H9 (cell line): ENCODE measurements at regions not wholly inside any gene's neighbourhood (a gene's known extent, or its start where the extent isn't known, plus 50 kb on each side); places are given as distances from the start of the nearest gene placed in this dataset.

Experiments
- DNase-seq: peaks from one replicate; pipeline ENCODE4 v3.0.0-alpha.2; 2017
- H2AFZ ChIP-seq: one replicate; pipeline ENCODE4 v1.6.1; 2013; ENCODE audit warnings: mild to moderate bottlenecking, low read length, control low read depth, moderate library complexity
- H2AK5ac ChIP-seq: 2 replicates; pipeline ENCODE4 v1.6.1; 2013; ENCODE audit warnings: low read length, control low read depth, mixed read lengths; ENCODE audit not compliant: insufficient read length
- H2BK120ac ChIP-seq: one replicate; pipeline ENCODE4 v1.6.1; 2013; ENCODE audit warnings: low read depth, mild to moderate bottlenecking, low read length, control low read depth, inconsistent platforms; ENCODE audit not compliant: poor library complexity, severe bottlenecking
- H2BK12ac ChIP-seq: 2 replicates; pipeline ENCODE4 v1.6.1; 2013; ENCODE audit warnings: low read length, control low read depth, mixed read lengths, low read depth; ENCODE audit not compliant: insufficient read length
- H2BK15ac ChIP-seq: 2 replicates; pipeline ENCODE4 v1.6.1; 2013; ENCODE audit warnings: low read depth, low read length, control low read depth
- H2BK20ac ChIP-seq: one replicate; pipeline ENCODE4 v1.6.1; 2013; ENCODE audit warnings: low read depth, mild to moderate bottlenecking, low read length, control low read depth, inconsistent platforms; ENCODE audit not compliant: poor library complexity, severe bottlenecking
- H2BK5ac ChIP-seq: 2 replicates; pipeline ENCODE4 v1.6.1; 2013; ENCODE audit warnings: low read length, control low read depth, mixed read lengths; ENCODE audit not compliant: insufficient read length
- H3K14ac ChIP-seq: 2 replicates; pipeline ENCODE4 v1.6.1; 2013; ENCODE audit warnings: low read length, control low read depth; ENCODE audit not compliant: insufficient read depth
- H3K18ac ChIP-seq: 2 replicates; pipeline ENCODE4 v1.6.1; 2013; ENCODE audit warnings: low read depth, mild to moderate bottlenecking, mixed read lengths, low read length, control low read depth; ENCODE audit not compliant: insufficient read length
- H3K23ac ChIP-seq: 2 replicates; pipeline ENCODE4 v1.6.1; 2013; ENCODE audit warnings: low read length, control low read depth, mixed read lengths, low read depth; ENCODE audit not compliant: insufficient read length
- H3K23me2 ChIP-seq: 2 replicates; pipeline ENCODE4 v1.6.1; 2013; ENCODE audit warnings: low read depth, mild to moderate bottlenecking, mixed read lengths, low read length, control low read depth; ENCODE audit not compliant: insufficient read length, poor library complexity, severe bottlenecking
- H3K27ac ChIP-seq: 2 replicates; pipeline ENCODE4 v1.5.1; 2013; ENCODE audit warnings: low read length, control low read depth, mixed read lengths, low read depth; ENCODE audit not compliant: insufficient read length
- H3K27me3 ChIP-seq: 2 replicates; pipeline ENCODE4 v1.6.1; 2013; ENCODE audit warnings: low read length, control low read depth, inconsistent platforms; ENCODE audit not compliant: insufficient read depth
- H3K4ac ChIP-seq: 2 replicates; pipeline ENCODE4 v1.6.1; 2013; ENCODE audit warnings: low read depth, mild to moderate bottlenecking, control low read depth, inconsistent platforms, low read length, moderate library complexity
- H3K4me1 ChIP-seq: 2 replicates; pipeline ENCODE4 v1.6.1; 2013; ENCODE audit warnings: low read length, control low read depth, inconsistent platforms; ENCODE audit not compliant: insufficient read depth
- H3K4me2 ChIP-seq: 2 replicates; pipeline ENCODE4 v1.6.1; 2013; ENCODE audit warnings: low read length, control low read depth, mixed read lengths; ENCODE audit not compliant: insufficient read length, insufficient read depth
- H3K56ac ChIP-seq: 2 replicates; pipeline ENCODE4 v1.6.1; 2013; ENCODE audit warnings: low read depth, mild to moderate bottlenecking, mixed read lengths, low read length, control low read depth; ENCODE audit not compliant: insufficient read length
- H3K79me1 ChIP-seq: 2 replicates; pipeline ENCODE4 v1.6.1; 2013; ENCODE audit warnings: low read depth, mild to moderate bottlenecking, moderate library complexity, low read length, control low read depth, inconsistent platforms; ENCODE audit not compliant: insufficient read depth, poor library complexity, severe bottlenecking
- H3K79me2 ChIP-seq: 2 replicates; pipeline ENCODE4 v1.6.1; 2013; ENCODE audit warnings: low read length, control low read depth, inconsistent platforms; ENCODE audit not compliant: insufficient read depth
- H3K9ac ChIP-seq: 2 replicates; pipeline ENCODE4 v1.6.1; 2013; ENCODE audit warnings: low read length, control low read depth, mixed read lengths; ENCODE audit not compliant: insufficient read length; ENCODE audit errors: extremely low read depth
- H3K9me3 ChIP-seq: one replicate; pipeline ENCODE4 v1.6.1; 2013; ENCODE audit warnings: low read depth, low read length, inconsistent platforms; ENCODE audit not compliant: control insufficient read depth
- H3T11ph ChIP-seq: one replicate; pipeline ENCODE4 v1.6.1; 2013; ENCODE audit warnings: mild to moderate bottlenecking, low read length, control low read depth, inconsistent platforms
- H4K20me1 ChIP-seq: one replicate; pipeline ENCODE4 v1.6.1; 2013; ENCODE audit not compliant: control insufficient read depth, insufficient read length, insufficient read depth
- H4K5ac ChIP-seq: 2 replicates; pipeline ENCODE4 v1.6.1; 2013; ENCODE audit warnings: low read depth, mild to moderate bottlenecking, mixed read lengths, low read length, control low read depth; ENCODE audit not compliant: insufficient read length
- H4K8ac ChIP-seq: replicated peaks from 2 replicates; pipeline ENCODE4 v1.6.1; 2013; ENCODE audit warnings: low read length, control low read depth, mixed read lengths, low read depth; ENCODE audit not compliant: insufficient read length
- H4K91ac ChIP-seq: 2 replicates; pipeline ENCODE4 v1.6.1; 2013; ENCODE audit warnings: low read depth, mild to moderate bottlenecking, moderate library complexity, mixed read lengths, low read length, control low read depth; ENCODE audit not compliant: insufficient read length
- H3K27ac Mint-ChIP-seq, 3 experiments: 2 replicates in 2 of 3; 3 replicates in 1 of 3; pipeline ENCODE4 v1.8.0; 2020 to 2021; ENCODE audit warnings: mixed read lengths in 3 of 3, mild to moderate bottlenecking in 1 of 3, moderate library complexity in 1 of 3
- H3K27me3 Mint-ChIP-seq: 2 replicates; pipeline ENCODE4 v1.8.0; 2021; ENCODE audit warnings: low read depth, mild to moderate bottlenecking, moderate library complexity, mixed read lengths
- H3K36me3 Mint-ChIP-seq, 3 experiments: 2 replicates in 2 of 3; 3 replicates in 1 of 3; pipeline ENCODE4 v1.8.0; 2020 to 2021; ENCODE audit warnings: low read depth in 3 of 3, mixed read lengths in 3 of 3; ENCODE audit not compliant: insufficient read depth in 1 of 3
- H3K4me1 Mint-ChIP-seq, 2 experiments: 2 replicates each; pipeline ENCODE4 v1.8.0; 2020; ENCODE audit warnings: mixed read lengths in 2 of 2
- H3K4me3 Mint-ChIP-seq, 2 experiments: 2 replicates in 1 of 2; 3 replicates in 1 of 2; pipeline ENCODE4 v1.8.0; 2020 to 2021; ENCODE audit warnings: mild to moderate bottlenecking in 2 of 2, mixed read lengths in 2 of 2, moderate library complexity in 1 of 2
- H3K9me3 Mint-ChIP-seq, 2 experiments: 2 replicates in 1 of 2; 3 replicates in 1 of 2; pipeline ENCODE4 v1.8.0; 2020; ENCODE audit warnings: mild to moderate bottlenecking in 2 of 2, mixed read lengths in 2 of 2, moderate library complexity in 1 of 2
- CTCF ChIP-seq: fragments of 200-600 bp; sonication (generic); conservative IDR thresholded peaks from 3 replicates; pipeline ENCODE4 v1.8.0; 2021; ENCODE audit warnings: antibody characterized with exemption, mild to moderate bottlenecking
- WGBS: extraction: QIAGEN DNeasy Blood & Tissue Kit; methylation state at CpG from one replicate; pipeline ENCODE4 v1.1.7; 2013; ENCODE audit warnings: missing lambda C conversion rate, low lambda C conversion rate, mixed read lengths; ENCODE audit not compliant: insufficient read length; ENCODE audit errors: extremely low coverage; 5-methylcytosine and 5-hydroxymethylcytosine counted together

GRCh38 chr7:80379034-80379982 is 132.6 kb downstream of the GNAT3 start:
- Histone ChIP-seq H3K79me2 (no peaks in the 10 kb centered on the region), H4K5ac (no peak overlapping the region), H2AFZ (no peak overlapping the region), H4K20me1 (no peaks in the 10 kb centered on the region), H3K14ac (no peak overlapping the region), H3K27me3 (no peaks in the 10 kb centered on the region), H3K27ac (no peak overlapping the region), H2BK12ac (no peak overlapping the region), H3K56ac (no peak overlapping the region), H3K9me3 (no peaks in the 10 kb centered on the region), H2AK5ac (no peak overlapping the region), H3K23ac (no peak overlapping the region), H4K91ac (no peak overlapping the region), H3T11ph (no peak overlapping the region), H2BK120ac (no peak overlapping the region), H2BK20ac (no peak overlapping the region), H3K18ac (no peak overlapping the region), H3K79me1 (no peaks in the 10 kb centered on the region), H3K4me1 (no peaks in the 10 kb centered on the region), H3K9ac (no peak overlapping the region), H3K4me2 (no peak overlapping the region), H3K23me2 (no peaks in the 10 kb centered on the region), H4K8ac (no peak overlapping the region), H2BK5ac (no peak overlapping the region), H3K4ac (no peak overlapping the region), H2BK15ac (no peak overlapping the region)
- Mint-ChIP-seq H3K4me3 (no peak overlapping the region), H3K36me3 (peaks cover 0 to 9% (median 0%) of the 10 kb centered on the region in 3 experiments; a peak in 3 of 7 replicates), H3K4me1 (peaks cover 3 to 4% of the 10 kb centered on the region in 2 experiments), H3K27ac (no peak overlapping the region), H3K27me3 (no peaks in the 10 kb centered on the region), H3K9me3 (peaks cover 5 to 11% of the 10 kb centered on the region in 2 experiments; a peak in 4 of 5 replicates)
- no peak for DNase-seq
- WGBS, result no CpG with 5 or more reads among the region's 3 CpGs
- TF ChIP-seq CTCF, result no peak
